SK-N-SH (cell line): ENCODE measurements at regions not wholly inside any gene's neighbourhood (a gene's known extent, or its start where the extent isn't known, plus 50 kb on each side); places are given as distances from the start of the nearest gene placed in this dataset.

ENCODE experiments used
- CTCF ChIA-PET: fragments of 300-600, 350-600 bp; formaldehyde crosslinking; extraction: SDS; loops from one replicate; lab custom pipeline; 2021; lab: Yijun Ruan, JAX
- POLR2A ChIA-PET: fragments of 350-600 bp; sonication (Branson Sonifier 250); formaldehyde crosslinking; extraction: SDS; loops from one replicate; lab custom pipeline; 2020; ENCODE audit warnings: antibody characterized with exemption, inconsistent platforms; lab: Yijun Ruan, JAX
- DNase-seq: peaks from one replicate; pipeline ENCODE4 v3.0.0; 2012
- H2AFZ ChIP-seq: fragments of 200-600 bp; sonication (generic); 2 replicates; pipeline ENCODE4 v1.8.1; 2016; ENCODE audit warnings: antibody characterized with exemption, mild to moderate bottlenecking, low read depth
- H3F3A ChIP-seq: fragments of 200-600 bp; sonication (generic); replicated peaks from 2 replicates; pipeline ENCODE3; 2016; ENCODE audit warnings: antibody characterized with exemption, mild to moderate bottlenecking; ENCODE audit not compliant: insufficient read depth
- H3K27ac ChIP-seq, 2 experiments: fragments of 200-500 bp in 1 of 2; fragments of 200-600 bp in 1 of 2; sonication (Bioruptor generic) in 1 of 2; sonication (generic), shearing (Covaris generic) in 1 of 2; 2 replicates each; pipeline versions ENCODE4 v1.5.1 to v1.6.1; 2014 to 2016; ENCODE audit warnings: low read depth in 2 of 2, inconsistent platforms in 1 of 2, low read length in 1 of 2, mild to moderate bottlenecking in 1 of 2, mixed read lengths in 1 of 2
- H3K27me3 ChIP-seq: fragments of 200-600 bp; sonication (generic), shearing (Covaris generic); 2 replicates; pipeline ENCODE4 v1.6.1; 2016; ENCODE audit warnings: mixed run types; ENCODE audit not compliant: insufficient read depth
- H3K36me3 ChIP-seq, 2 experiments: fragments of 200-500 bp in 1 of 2; fragments of 200-600 bp in 1 of 2; sonication (Bioruptor generic) in 1 of 2; sonication (generic) in 1 of 2; replicated peaks in 1 of 2; 2 replicates each; pipeline versions ENCODE3 to v1.5.1; 2014 to 2016; ENCODE audit warnings: low read length in 1 of 2, mild to moderate bottlenecking in 1 of 2; ENCODE audit not compliant: insufficient read depth in 2 of 2, control insufficient read depth in 1 of 2
- H3K4me1 ChIP-seq, 2 experiments: fragments of 200-500 bp in 1 of 2; fragments of 200-600 bp in 1 of 2; sonication (Bioruptor generic) in 1 of 2; sonication (generic), shearing (Covaris generic) in 1 of 2; 2 replicates each; pipeline versions ENCODE4 v1.5.1 to v1.6.1; 2014 to 2016; ENCODE audit warnings: low read depth in 1 of 2, low read length in 1 of 2, mixed run types in 1 of 2; ENCODE audit not compliant: insufficient read depth in 2 of 2, control insufficient read depth in 1 of 2
- H3K4me2 ChIP-seq: fragments of 200-600 bp; sonication (generic), shearing (Covaris generic); 2 replicates; pipeline ENCODE4 v1.6.1; 2017; ENCODE audit warnings: mixed run types
- H3K4me3 ChIP-seq, 2 experiments: fragments of 200-500 bp in 1 of 2; fragments of 200-600 bp in 1 of 2; sonication (Bioruptor generic) in 1 of 2; sonication (generic), shearing (Covaris generic) in 1 of 2; 2 replicates each; pipeline versions ENCODE4 v1.5.1 to v1.8.1; 2014 to 2016; ENCODE audit warnings: low read depth in 2 of 2, inconsistent platforms in 1 of 2, low read length in 1 of 2, mild to moderate bottlenecking in 1 of 2, mixed read lengths in 1 of 2, moderate library complexity in 1 of 2
- H3K79me2 ChIP-seq: fragments of 200-600 bp; sonication (generic); 2 replicates; pipeline ENCODE4 v1.8.1; 2017; ENCODE audit warnings: mild to moderate bottlenecking; ENCODE audit not compliant: insufficient read depth
- H3K9ac ChIP-seq: fragments of 200-600 bp; sonication (generic); 2 replicates; pipeline ENCODE4 v1.6.1; 2017; ENCODE audit warnings: mixed run types
- H3K9me2 ChIP-seq: fragments of 200-600 bp; sonication (generic); 2 replicates; pipeline ENCODE4 v1.6.1; 2017; ENCODE audit warnings: mixed run types
- H3K9me3 ChIP-seq: fragments of 200-600 bp; sonication (generic); 2 replicates; pipeline ENCODE4 v1.6.1; 2017; ENCODE audit warnings: mixed run types, mild to moderate bottlenecking, moderate library complexity
- H4K20me1 ChIP-seq: fragments of 200-600 bp; sonication (generic); 2 replicates; pipeline ENCODE4 v1.6.1; 2017; ENCODE audit warnings: mild to moderate bottlenecking, mixed run types; ENCODE audit not compliant: insufficient read depth
- EP300 ChIP-seq, 2 experiments: IDR thresholded peaks; 2 replicates each; pipeline versions ENCODE4 v1.4.0 to v1.6.1; 2012; ENCODE audit warnings: borderline replicate concordance in 1 of 2, low read depth in 1 of 2, low read length in 1 of 2
- EZH2phosphoT487 ChIP-seq: fragments of 200-600 bp; sonication (generic); IDR thresholded peaks from 2 replicates; pipeline ENCODE4 v1.6.1; 2017; ENCODE audit warnings: low read depth, mixed run types, mild to moderate bottlenecking, antibody characterized with exemption, moderate library complexity, borderline replicate concordance
- FOSL2 ChIP-seq: IDR thresholded peaks from 2 replicates; pipeline ENCODE4 v1.4.0; 2012; ENCODE audit warnings: low read depth, mild to moderate bottlenecking, moderate library complexity, borderline replicate concordance
- GABPA ChIP-seq: IDR thresholded peaks from 2 replicates; pipeline ENCODE4 v1.4.0; 2012; ENCODE audit warnings: low read depth, mild to moderate bottlenecking
- GATA2 ChIP-seq: sonication (generic); formaldehyde crosslinking; IDR thresholded peaks from 2 replicates; pipeline ENCODE4 v1.5.0; 2020; ENCODE audit warnings: mild to moderate bottlenecking, missing genetic modification reagents
- MXI1 ChIP-seq: IDR thresholded peaks from 2 replicates; pipeline ENCODE4 v1.6.1; 2012; ENCODE audit warnings: mild to moderate bottlenecking, low read depth, low read length, improper control_type of control experiment
- RAD21 ChIP-seq: IDR thresholded peaks from 2 replicates; pipeline ENCODE4 v1.6.1; 2012; ENCODE audit warnings: mild to moderate bottlenecking, low read length
- RCOR1 ChIP-seq: fragments of 150-350 bp; IDR thresholded peaks from 2 replicates; pipeline ENCODE4 v1.6.1; 2017; ENCODE audit warnings: antibody characterized with exemption, low read length
- SIN3A ChIP-seq: IDR thresholded peaks from 2 replicates; pipeline ENCODE4 v1.6.1; 2012; ENCODE audit warnings: low read depth, mild to moderate bottlenecking, low read length, moderate library complexity, borderline replicate concordance
- TCF12 ChIP-seq: IDR thresholded peaks from 2 replicates; pipeline ENCODE4 v1.4.0; 2012
- WGBS: methylation state at CpG from one replicate; pipeline ENCODE4 v1.1.6; 2017; ENCODE audit warnings: low lambda C conversion rate; 5-methylcytosine and 5-hydroxymethylcytosine counted together
- TF ChIP-seq, protein P1 (sequence below): fragments of 150-350 bp; IDR thresholded peaks from 2 replicates; pipeline ENCODE4 v1.6.1; 2017; ENCODE audit warnings: antibody characterized with exemption, low read length, low read depth, borderline replicate concordance
- TF ChIP-seq, protein P2 (sequence below): fragments of 200-600 bp; sonication (generic); IDR thresholded peaks from 2 replicates; pipeline ENCODE4 v1.6.1; 2017; ENCODE audit warnings: antibody characterized with exemption, mild to moderate bottlenecking, moderate library complexity
- TF ChIP-seq, protein P3 (sequence below): IDR thresholded peaks from 2 replicates; pipeline ENCODE4 v1.6.1; 2012; ENCODE audit warnings: mild to moderate bottlenecking, low read depth, low read length, moderate library complexity

DNA sequence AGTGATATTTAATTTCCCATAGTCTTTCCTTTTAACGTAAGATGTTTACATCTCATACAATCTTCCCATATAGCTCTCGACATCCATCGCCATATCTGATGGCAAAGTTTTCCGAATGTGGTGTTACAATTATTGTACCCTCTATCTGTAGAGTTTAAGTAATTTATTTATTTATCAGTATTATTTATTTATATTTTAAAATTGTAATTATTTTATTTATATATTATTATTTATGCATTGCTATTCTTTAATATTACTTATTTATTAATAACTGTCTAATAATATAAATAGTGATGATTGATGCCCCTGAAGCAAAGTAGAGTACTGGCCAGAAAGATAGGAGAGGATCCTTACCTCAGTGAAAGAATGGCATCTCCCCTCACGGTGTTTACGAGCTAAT lies 812.9 kb downstream of the VGLL3 start:
- ChIA-PET POLR2A (no interaction called here), CTCF (interaction anchor here (0.6 to 1.3 kb wide), 3 partner anchors 38 to 128 kb away, joined by 3 to 4 read pairs (median 3); no protein-coding TSS in a partner anchor)
- 43% methylated on average over 6 of the region's 6 CpGs for WGBS

DNA sequence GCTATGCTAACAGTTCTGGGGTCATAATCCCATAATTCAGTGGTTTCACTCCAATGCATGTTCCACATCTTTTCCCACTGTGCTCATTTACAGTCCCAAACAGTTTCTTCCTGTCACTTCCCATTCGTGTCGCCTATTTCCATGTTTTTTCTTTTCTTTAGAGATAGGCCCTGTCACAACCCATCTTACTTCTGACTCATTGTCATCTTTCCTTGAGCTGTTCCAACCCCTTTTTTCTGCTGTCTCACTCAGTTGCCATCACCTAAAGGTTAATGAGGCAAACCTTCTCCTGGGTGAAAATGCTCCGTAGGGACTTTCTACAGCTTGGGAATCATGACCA lies 814.5 kb downstream of the VGLL3 start:
- no peak overlapping the region for H3K9ac ChIP-seq
- H3K4me3 ChIP-seq = no peak overlapping the region
- no peak for TF ChIP-seq RCOR1
- TF ChIP-seq EP300 (IDR thresholded peaks at IDR 0.05; ENCODE audit: borderline replicate concordance in 1 of 2, low read depth in 1 of 2, low read length in 1 of 2) = no peak
- TF ChIP-seq, protein P1, sequence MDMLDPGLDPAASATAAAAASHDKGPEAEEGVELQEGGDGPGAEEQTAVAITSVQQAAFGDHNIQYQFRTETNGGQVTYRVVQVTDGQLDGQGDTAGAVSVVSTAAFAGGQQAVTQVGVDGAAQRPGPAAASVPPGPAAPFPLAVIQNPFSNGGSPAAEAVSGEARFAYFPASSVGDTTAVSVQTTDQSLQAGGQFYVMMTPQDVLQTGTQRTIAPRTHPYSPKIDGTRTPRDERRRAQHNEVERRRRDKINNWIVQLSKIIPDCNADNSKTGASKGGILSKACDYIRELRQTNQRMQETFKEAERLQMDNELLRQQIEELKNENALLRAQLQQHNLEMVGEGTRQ = no peak
- TF ChIP-seq MXI1 = no peak
- no peak for TF ChIP-seq SIN3A
- H3K4me2 ChIP-seq = no peak overlapping the region
- POLR2A ChIA-PET = no interaction called here
- DNase-seq = no peak
- H3K9me3 ChIP-seq = no peaks in the 10 kb centered on the region
- H3K27me3 ChIP-seq = no peaks in the 10 kb centered on the region
- H3K79me2 ChIP-seq = no peaks in the 10 kb centered on the region
- H3K4me1 ChIP-seq = no peaks in the 10 kb centered on the region; a peak in 1 of 4 replicates
- H3F3A ChIP-seq = no peaks in the 10 kb centered on the region
- WGBS = 47% methylated on average over 3 of the region's 3 CpGs
- no peak overlapping the region for H3K27ac ChIP-seq
- H2AFZ ChIP-seq = no peak overlapping the region
- H3K36me3 ChIP-seq = no peaks in the 10 kb centered on the region
- H4K20me1 ChIP-seq = no peaks in the 10 kb centered on the region
- H3K9me2 ChIP-seq = no peaks in the 10 kb centered on the region
- CTCF ChIA-PET = no interaction called here

More for the DNA sequence above, 812.9 kb downstream of the VGLL3 start:
- TF ChIP-seq EZH2phosphoT487 (no peak), RAD21 (no peak), GATA2 (CRISPR knock-in tag) (no peak), GABPA (no peak), FOSL2 (no peak), TCF12 (no peak)
- TF ChIP-seq, protein P2, sequence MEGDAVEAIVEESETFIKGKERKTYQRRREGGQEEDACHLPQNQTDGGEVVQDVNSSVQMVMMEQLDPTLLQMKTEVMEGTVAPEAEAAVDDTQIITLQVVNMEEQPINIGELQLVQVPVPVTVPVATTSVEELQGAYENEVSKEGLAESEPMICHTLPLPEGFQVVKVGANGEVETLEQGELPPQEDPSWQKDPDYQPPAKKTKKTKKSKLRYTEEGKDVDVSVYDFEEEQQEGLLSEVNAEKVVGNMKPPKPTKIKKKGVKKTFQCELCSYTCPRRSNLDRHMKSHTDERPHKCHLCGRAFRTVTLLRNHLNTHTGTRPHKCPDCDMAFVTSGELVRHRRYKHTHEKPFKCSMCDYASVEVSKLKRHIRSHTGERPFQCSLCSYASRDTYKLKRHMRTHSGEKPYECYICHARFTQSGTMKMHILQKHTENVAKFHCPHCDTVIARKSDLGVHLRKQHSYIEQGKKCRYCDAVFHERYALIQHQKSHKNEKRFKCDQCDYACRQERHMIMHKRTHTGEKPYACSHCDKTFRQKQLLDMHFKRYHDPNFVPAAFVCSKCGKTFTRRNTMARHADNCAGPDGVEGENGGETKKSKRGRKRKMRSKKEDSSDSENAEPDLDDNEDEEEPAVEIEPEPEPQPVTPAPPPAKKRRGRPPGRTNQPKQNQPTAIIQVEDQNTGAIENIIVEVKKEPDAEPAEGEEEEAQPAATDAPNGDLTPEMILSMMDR = no peak
- TF ChIP-seq, protein P3, sequence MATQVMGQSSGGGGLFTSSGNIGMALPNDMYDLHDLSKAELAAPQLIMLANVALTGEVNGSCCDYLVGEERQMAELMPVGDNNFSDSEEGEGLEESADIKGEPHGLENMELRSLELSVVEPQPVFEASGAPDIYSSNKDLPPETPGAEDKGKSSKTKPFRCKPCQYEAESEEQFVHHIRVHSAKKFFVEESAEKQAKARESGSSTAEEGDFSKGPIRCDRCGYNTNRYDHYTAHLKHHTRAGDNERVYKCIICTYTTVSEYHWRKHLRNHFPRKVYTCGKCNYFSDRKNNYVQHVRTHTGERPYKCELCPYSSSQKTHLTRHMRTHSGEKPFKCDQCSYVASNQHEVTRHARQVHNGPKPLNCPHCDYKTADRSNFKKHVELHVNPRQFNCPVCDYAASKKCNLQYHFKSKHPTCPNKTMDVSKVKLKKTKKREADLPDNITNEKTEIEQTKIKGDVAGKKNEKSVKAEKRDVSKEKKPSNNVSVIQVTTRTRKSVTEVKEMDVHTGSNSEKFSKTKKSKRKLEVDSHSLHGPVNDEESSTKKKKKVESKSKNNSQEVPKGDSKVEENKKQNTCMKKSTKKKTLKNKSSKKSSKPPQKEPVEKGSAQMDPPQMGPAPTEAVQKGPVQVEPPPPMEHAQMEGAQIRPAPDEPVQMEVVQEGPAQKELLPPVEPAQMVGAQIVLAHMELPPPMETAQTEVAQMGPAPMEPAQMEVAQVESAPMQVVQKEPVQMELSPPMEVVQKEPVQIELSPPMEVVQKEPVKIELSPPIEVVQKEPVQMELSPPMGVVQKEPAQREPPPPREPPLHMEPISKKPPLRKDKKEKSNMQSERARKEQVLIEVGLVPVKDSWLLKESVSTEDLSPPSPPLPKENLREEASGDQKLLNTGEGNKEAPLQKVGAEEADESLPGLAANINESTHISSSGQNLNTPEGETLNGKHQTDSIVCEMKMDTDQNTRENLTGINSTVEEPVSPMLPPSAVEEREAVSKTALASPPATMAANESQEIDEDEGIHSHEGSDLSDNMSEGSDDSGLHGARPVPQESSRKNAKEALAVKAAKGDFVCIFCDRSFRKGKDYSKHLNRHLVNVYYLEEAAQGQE = no peak
- TF ChIP-seq, all 33 proteins: peak for 0
- no peak for DNase-seq
- Histone ChIP-seq H3K36me3 (no peaks in the 10 kb centered on the region), H2AFZ (no peak overlapping the region), H3K9me3 (no peaks in the 10 kb centered on the region), H3K27me3 (no peaks in the 10 kb centered on the region), H3K27ac (no peak overlapping the region), H3K4me3 (no peak overlapping the region), H3K4me1 (no peaks in the 10 kb centered on the region; a peak in 1 of 4 replicates), H3K9me2 (no peaks in the 10 kb centered on the region), H3F3A (no peaks in the 10 kb centered on the region), H4K20me1 (no peaks in the 10 kb centered on the region), H3K79me2 (no peaks in the 10 kb centered on the region), H3K4me2 (no peak overlapping the region), H3K9ac (no peak overlapping the region)
